Right renal pelvis (tissue), 4 donors: ENCODE measurements at regions not wholly inside any gene's neighbourhood (a gene's known extent, or its start where the extent isn't known, plus 50 kb on each side); places are given as distances from the start of the nearest gene placed in this dataset.
A peak's percentile ranks its signal among the peaks of the same experiment; 100 is the strongest.

Experiments used
- DNase-seq, 4 donors: peaks; one replicate each; pipeline ENCODE4 v3.0.0-alpha.2; 2013; ENCODE audit warnings: low read depth in 4 of 4, low spot score in 3 of 4, missing footprints in 1 of 4

DNA sequence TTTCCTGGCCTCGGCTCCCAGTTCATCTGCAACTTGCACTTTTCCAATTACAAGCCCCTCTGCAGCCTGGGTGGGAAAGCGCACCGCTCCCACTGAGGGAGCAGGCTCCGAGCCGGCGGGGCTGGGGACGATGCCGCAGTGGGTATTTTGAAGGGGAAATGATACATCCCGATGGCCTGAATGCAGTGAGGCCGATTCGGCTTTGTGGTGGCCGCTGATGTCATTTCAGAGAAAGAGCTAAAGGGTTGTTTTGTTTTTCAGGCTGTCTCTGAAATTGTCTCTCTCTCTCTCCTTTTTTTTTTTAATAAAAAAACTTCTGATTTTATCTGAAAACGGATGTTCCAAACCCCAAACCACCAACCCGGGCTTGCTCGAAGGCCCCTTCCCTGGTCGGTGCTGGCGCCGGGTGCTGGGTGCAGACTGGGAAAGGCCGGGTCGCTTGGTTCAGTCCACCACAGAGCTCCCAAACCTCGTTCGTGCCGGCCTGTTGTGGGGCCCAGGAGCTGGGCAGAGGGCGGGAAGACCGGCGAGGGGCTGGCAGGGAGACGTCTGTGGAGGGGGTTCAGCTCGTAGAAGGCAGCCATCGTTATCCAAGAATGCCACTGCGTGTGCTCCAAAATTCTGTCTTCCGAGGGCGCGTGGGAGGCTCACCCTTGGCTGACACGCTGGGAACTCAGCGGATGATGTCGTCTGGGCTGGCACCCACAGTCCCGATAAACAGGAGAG lies 102.8 kb downstream of the FOXL1 start:
- DNase-seq = no peak

DNA sequence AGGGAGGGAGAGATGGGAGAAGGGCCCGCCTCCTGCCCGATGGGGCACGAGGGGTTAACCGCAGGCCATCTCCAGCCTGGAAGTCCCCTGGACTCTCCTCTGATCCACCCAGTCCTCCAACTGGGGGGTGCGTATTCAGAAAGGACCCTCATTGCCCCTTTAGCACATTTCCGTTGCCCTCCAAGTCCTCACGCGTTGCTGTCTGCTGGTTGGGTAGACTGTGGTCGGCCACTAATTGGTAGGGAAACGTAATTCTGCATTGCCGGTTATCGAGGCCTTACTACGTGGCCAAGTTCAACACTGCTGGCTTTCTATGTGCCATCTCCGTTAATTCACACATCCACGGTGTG lies 103.4 kb downstream of the FOXL1 start:
- no peak for DNase-seq

DNA sequence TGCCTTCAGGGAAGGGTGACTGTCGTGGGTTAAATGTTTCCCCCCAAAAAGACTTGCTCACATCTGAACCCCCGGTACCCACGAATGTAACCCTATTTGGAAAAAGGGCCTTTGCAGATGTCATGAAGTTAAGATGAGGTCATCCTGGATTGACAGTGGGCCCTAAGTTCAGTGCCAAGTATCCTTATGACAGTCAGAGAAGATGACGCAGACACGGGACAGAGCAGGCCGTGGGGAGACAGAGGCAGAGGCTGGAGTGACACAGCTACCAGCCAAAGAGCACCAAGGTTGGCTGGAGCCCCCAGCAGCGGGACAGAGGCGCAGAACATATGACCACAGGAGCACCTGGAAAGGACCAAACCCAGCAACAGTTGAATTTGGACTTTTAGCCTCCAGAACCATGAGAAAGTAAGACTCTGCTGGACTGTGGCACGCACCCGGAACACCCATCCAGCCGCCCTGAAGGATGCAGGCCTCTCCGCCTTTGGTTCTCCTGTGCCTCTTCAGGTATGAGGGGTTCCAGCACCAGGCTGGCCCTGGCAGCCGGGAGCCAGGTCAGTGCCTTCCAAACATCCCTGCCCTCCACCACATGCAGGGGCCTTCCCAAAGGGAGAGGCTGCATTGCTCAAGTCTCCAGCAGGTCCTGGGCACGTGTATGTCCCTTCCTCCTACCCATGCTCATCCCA lies 104.0 kb downstream of the FOXL1 start:
- DNase-seq = no peak

DNA sequence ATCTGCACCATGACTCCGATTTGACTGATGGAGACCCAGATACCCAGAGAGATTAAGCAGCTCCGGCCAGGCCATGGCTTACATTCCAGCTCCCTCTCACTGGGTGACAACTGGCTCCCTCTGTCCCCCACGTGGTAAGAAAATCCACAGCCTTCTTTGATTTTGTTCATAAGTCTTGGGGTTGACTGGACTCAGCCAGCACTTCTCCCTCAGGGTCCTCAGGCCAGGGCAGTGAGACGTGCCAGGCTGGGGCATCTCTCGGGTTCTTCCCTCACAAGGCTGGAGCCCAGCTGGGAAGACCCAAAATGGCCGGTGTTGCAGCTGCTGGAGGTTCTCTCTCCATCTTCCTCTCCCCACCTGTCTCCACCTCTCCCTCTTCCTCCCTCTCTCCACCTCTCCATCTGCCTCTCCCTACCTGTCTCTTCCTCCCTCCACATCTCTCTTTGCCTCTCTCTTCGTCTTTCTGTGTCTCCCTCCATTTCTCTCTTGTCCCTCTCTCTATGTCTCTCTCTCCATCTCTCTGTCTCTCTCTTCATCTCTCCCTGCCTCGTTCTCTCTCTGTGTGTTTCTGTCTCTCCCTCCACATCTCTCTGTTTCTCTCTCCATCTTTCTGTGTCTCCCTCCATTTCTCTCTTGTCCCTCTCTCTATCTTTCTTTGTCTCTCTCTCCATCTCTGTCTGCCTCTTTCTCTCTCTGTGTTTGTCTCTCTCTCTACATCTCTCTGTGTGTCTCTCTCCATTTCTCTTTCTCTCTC lies 105.3 kb downstream of the FOXL1 start:
- DNase-seq = no peak

DNA sequence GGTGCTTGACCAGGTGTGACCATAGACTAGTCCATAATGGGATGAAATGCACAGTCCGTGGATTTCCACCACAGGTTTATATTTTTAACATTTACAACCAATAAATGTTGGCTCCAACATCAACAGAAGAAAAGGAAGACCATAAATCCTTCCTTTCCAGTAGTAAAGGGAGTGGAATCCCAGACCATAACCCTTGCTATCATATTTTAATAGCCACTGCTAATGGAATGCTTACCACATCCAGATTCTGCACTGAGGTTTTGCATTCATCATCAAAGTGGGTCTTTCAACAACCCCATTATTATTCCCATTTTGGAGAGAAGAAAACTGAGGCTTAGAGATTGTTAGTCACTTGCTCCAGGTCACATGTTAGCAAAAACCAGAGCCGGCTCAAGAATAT lies 106.7 kb downstream of the FOXL1 start:
- DNase-seq = no peak

DNA sequence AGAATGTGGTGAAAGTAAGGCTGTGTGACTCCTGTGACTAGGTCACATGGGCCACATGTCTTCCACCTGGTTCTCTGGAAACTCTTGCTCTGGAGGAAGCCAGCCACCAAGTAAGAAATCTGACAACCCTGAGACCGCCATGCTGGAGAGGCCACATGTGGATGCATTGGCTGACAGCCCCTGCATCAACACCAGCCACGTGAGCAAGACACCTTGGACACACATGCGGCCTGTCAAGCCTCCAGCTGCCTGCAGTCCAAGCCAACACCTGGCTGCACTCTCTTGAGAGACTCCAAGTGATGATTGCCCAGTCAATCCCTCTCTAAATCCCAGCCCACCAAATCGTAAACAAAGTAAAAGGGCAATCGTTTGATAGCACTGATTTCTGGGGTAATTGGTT lies 112.6 kb downstream of the FOXL1 start:
- no peak for DNase-seq

DNA sequence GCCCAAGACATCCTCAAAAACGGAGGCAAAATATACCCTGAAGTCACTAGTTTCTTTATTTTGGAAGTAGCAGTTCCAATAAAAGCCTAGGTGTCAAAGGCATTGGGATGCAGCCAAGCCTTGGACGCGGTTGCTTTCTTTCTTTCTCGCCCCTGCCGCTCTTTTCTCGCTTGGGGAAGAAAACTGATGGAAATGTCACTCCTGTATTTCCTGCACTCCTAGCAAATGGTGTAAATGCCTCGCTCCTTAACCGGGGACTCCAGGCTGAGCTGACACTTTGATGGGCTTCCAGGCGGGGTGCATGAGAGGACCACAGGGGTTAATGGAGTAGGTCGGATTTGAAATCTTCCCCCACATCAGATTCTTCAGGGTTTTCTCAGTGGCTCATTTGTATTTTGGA lies 114.1 kb downstream of the FOXL1 start:
- DNase-seq = no peak

DNA sequence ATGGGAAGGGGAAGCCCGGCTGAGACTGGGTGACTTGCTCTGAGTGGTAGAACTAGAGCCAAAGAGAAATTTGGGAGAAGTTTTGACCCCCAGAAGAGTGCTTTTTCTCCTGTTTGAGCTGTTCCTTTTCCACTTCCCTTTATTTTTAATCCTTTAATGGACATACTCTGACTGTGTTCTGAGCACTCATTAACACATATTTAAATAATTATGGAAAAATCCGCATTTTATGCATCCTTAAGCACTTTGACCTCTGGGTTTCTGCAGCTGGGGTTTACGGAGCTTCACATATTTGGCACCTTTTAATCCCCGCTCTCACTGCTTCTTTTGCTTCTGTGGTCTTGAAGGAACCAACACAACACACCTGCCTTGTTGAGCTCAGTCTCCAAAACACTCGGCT lies 114.7 kb downstream of the FOXL1 start:
- DNase-seq = no peak

DNA sequence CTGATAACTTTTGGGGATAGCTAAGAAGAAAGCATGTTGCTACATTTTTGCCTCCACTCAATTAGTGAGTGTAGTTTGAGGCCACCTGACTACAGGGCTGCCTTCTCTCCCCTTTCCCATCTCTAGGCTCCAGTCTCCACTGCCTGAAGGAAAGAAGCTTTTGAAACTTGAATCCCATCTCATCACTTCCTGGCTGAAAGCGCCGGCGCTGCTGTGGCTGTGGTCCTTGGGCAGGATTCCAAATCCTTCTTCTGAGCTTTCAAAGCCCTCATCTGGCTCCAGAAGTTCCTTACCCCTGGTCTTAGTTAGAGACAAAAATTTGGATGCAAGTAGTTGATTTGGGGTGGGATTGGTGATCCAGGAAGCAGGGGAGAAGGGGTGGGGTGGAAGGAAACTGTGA lies 119.4 kb downstream of the FOXL1 start:
- DNase-seq = peak in 1 of 4 donors; percentile 52

DNA sequence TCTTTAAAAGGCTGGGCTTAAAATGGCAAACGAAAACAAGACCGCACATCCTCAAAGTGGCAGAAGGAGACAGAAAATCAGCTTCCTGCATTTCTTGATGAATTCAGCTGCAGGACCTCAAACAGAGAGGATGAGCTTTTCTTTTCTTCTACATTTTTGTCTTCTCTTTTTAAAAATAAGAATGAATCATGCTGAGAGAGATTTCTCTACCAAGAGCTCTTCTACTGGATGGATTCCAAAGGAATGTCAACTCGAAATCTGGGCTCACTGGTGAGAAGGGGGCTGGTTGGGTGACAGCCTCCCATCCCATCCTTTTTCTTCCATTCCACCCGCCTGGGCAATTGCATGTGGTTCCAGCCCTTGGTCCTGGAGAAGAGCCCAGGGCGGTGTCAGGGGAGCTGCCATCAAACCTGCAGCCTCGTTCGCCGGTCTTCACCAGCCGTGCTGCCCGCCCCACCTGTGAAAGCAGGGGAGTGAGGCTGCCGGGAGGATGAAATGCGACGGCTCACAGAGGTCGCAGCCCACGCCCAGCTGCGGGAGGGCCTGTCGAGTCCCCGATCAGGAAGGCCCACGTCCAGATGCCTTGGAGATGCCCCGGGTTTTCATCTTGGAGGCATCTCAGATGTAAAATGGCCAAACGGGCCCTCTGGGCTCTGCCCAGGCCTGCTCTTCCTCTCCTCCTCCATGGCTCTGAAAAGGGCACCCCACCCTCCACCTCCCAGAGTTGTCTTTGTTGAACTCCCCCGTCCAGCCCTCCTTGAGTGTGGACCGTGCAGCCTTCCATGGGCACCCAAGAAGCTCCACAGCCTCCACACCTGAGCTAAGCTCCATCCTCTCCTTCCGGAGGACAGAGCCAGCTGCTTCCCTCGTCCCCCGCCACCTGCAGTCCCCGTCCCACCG lies 121.9 kb downstream of the FOXL1 start:
- DNase-seq = no peak

DNA sequence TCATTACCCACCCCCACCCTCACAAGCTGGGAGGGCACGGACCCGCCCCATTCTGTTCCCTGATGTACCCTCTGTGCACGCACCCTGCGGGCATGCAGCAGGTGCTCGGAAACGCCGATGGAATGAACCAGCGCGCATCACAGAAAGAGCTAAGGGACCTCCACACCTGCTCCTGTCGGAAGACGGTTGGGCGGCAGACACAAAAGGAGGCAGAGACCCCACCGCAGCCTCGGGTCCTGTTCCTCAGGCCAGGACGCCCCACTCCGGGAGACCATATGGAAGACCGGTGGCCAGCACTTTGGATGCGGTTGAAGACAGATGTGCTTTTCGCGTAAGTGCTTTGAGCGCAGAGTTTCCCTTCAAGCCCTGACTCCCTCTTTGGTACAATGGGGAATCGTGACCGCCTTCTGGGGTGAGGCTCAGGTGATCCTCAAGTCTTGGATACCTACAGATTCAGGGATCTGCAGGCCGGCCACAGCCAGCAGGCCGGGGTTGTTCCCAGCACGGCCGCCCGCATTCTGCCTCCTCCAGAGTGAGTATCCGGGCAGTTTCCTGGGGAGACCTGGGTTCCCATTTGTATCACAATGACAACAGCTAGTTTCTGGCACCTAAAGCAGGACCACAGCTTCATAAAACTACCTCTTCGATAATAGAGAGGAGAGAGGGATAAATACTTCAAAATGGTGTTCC lies 123.1 kb downstream of the FOXL1 start:
- no peak for DNase-seq

DNA sequence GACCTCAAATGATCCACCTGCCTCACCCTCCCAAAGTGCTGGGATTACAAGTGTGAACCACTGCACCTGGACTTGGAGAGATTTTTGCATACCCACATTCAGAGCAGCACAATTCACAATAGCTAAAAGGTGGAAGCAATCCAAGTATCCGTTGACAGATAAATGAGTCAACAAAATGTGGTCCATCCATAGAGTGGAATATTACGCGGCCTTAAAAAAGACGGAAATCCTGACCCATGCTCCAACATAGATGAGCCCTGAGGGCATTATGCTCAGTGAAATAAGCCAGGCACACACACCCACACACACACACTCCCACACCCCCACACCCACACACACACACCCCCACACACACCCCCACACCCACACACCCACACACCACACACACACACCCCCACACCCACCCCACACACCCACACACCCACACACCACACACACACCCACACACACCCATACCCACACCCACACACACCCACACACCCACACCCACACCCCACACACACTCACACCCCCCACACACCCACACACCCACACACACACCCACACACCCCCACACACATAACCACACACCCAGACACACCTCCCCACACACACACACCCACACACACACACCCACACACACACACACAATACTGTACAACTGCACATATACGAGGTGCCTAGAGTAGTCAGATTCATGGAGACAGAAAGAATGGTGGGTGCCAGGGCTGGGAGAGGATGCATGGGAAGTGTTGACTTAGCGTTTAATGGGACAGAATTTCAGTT lies 124.7 kb downstream of the FOXL1 start:
- DNase-seq = no peak

DNA sequence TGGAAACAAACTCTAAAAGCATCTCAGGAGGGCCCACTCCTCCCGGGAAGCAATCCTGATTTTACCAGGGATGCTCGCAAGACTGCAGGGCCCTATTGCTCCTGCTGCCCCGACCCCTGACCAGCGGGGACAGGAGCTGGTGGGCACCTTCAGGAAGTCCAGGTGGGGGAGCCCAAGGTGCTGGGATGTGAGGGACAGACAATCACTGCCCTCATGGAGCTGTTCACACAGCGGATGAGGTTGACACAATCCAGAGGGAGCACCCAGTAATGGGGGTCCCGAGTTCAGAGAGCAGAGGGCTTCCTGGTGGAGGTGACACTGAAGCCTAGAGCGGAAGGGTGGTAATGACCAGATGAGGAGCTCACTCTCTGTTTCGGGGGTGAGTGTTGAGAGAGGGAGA lies 126.2 kb downstream of the FOXL1 start:
- DNase-seq = no peak

DNA sequence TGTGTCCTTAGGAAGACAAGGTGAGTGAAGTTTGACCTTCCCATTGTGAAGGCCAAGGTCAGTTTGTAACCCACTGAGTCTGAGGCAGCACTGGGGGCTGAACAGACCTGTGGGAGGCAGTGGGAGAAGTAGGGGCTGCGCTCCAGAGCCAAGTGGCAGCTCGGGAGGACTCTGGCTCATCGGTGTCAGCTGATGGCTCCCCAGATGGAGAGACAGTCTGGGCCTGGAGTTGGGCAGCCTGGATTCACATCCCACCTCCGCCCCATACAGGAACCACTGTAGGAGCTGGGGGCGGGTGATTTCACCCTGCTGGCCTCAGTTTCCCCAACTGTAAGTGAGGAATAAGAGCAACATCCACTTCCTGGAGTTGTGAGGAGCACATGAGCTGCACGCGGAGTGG lies 128.4 kb downstream of the FOXL1 start:
- DNase-seq = no peak

DNA sequence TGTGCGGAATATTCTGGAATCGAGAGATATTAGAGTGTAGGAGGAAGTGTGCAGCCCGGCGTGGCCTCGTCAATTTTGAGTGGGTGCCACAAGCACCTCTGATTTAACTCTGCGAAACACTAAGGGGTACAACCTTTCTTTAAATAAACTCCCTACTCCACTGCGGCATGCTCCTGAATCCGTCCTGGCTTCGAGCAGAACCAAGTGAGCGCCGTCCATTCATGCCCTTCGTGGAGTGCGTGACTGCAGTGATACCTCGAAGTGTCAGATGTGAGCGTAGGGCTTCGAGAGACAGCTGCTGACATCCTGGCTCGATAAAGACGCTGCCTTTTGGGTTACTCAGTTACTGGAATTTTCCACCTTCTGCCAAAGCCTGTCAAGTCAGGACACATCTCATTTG lies 128.8 kb downstream of the FOXL1 start:
- DNase-seq = no peak

DNA sequence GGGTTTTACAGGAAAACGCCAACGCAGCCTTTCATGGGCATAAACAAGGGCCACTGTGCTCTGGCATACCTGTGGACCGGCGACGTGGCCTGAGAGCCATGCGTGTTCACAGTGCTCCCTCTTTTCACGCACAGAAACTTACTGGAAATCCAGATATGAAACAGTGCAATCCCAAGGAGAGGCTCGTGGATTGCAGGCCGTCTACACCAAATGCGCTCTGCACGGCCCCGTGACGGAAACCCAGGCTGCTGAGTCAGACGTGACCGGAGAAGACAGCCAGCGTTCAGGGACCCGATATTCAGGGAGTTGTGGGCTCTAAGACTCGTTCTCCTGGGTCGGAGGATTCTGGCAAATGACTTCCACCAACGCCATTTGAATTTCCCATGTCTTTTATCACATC lies 129.2 kb downstream of the FOXL1 start:
- DNase-seq = no peak

DNA sequence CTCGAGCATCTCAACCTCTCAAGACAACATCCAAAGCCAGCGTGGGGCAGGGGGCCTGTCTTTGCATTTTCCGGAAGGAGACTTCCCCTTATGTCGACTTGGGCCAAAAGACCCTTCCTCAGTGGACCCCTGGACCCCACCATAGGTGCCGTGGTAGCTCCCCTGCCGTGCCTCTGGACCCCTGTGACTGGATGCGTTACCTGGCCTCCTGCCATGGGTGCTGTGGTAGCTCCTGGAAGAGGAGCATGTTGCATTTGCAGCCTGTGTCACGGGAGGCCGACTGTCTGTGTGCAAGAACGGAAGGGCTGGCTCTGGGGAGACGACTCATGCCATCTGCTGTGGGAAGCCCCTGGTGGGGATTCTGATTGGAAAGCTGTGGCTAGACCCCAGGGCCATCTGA lies 130.1 kb downstream of the FOXL1 start:
- DNase-seq = no peak

DNA sequence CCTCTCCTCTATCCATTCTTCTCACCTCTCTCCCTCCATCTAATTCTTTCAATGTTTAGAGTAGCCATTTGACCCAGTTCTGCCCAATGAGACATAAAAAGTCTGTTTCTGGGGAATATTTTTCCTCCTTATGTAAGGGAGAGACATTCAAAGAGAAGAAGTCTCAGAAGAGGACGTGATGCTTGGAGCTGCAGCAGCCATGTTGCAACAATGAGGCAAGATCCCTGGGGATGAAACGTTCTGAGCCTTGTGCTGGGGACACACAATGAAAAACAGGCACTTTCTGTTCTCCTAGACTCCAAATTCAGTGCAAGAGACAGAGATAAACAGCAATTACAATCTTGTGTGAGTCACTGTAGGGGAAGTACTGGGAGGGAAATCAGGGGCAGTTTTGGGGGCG lies 130.8 kb downstream of the FOXL1 start:
- no peak for DNase-seq

DNA sequence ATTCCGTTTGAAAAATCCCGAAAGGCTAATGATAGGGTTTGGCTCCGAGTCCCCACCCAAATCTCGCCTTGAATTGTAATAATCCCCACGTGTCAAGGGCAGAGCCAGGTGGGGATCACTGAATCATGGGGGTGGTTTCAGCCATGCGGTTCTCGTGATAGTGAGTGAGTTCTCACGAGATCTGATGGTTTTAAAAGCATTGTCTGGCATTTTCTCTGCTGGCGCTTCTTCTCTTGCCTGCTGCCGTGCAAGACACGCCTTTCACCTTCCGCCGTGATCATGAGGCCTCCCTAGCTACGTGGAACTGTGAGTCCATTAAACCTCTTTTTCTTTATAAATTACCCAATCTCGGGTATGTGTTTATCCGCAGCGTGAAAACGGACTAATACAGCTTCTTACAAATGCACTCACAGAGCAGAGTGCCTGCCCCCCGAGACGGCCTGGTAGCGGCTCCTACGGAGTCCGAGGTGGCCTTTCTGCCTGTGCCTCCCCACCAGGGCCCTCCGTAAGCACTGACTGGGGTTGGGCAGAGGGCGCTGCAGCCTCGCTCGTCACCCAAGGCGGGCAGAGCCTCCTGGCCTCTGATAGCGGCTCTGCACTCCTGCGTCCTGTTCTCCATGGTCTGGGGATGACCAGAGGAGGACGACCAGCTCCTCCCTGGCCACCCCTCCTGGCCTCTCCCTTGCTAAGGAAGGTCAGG lies 131.7 kb downstream of the FOXL1 start:
- no peak for DNase-seq
